GM12878 (cell line): ENCODE measurements at regions not wholly inside any gene's neighbourhood (a gene's known extent, or its start where the extent isn't known, plus 50 kb on each side); places are given as distances from the start of the nearest gene placed in this dataset.

Experiments used
- ATAC-seq: fragments of 200-7000 bp; cut with Tn5 transposase; 3 replicates; pipeline ENCODE4 v1.9.1; 2020; ENCODE audit warnings: mild to moderate bottlenecking, moderate library complexity
- BruUV-seq: library from RNA; stranded (reverse); fragments of 400-500 nt; replicated peaks from 2 replicates; lab custom pipeline; 2021; lab: Mats Ljungman, UMichigan
- CTCF ChIA-PET: fragments of 300-600 bp; sonication (Branson Sonifier 250); formaldehyde crosslinking; extraction: SDS; loops from one replicate; lab custom pipeline; 2021; ENCODE audit warnings: inconsistent platforms; lab: Yijun Ruan, JAX
- POLR2A ChIA-PET: fragments of 350-600 bp; formaldehyde crosslinking; extraction: SDS; loops from one replicate; lab custom pipeline; 2021; ENCODE audit warnings: inconsistent platforms; lab: Charles Lee
- RAD21 ChIA-PET: fragments of 300-600 bp; sonication (Branson Sonifier 250); formaldehyde crosslinking; loops from one replicate; lab custom pipeline; 2023; ENCODE audit warnings: antibody characterized with exemption; ENCODE audit not compliant: unreplicated experiment; lab: Charles Lee
- SMC1A ChIA-PET: fragments of 300-600 bp; sonication (Branson Sonifier 250); formaldehyde crosslinking; loops from one replicate; lab custom pipeline; 2023; ENCODE audit not compliant: unreplicated experiment, uncharacterized antibody; lab: Charles Lee
- DNase-seq: peaks from one replicate; pipeline ENCODE4 v3.0.0-alpha.2; 2011; ENCODE audit warnings: low read depth, low spot score
- FAIRE-seq: peaks from 3 replicates; lab custom pipeline; 2011; peaks lifted over from hg19 to GRCh38; lab: Jason Lieb, UNC
- H2AFZ ChIP-seq: 2 replicates; pipeline ENCODE4 v1.6.0; 2011; ENCODE audit warnings: low read depth, low read length, control low read depth; ENCODE audit not compliant: control insufficient read depth
- H3K27ac ChIP-seq: 2 replicates; pipeline ENCODE4 v1.5.1; 2011; ENCODE audit warnings: control low read depth; ENCODE audit not compliant: control insufficient read depth, insufficient read depth
- H3K27me3 ChIP-seq, 2 experiments: replicated peaks in 1 of 2; 2 replicates each; pipeline versions ENCODE4 v1.6.0 to v1.6.1; 2011; ENCODE audit warnings: low read length in 1 of 2; ENCODE audit not compliant: control insufficient read depth in 2 of 2, insufficient read depth in 2 of 2
- H3K36me3 ChIP-seq, 2 experiments: 2 replicates each; pipeline ENCODE4 v1.5.1; 2011; ENCODE audit warnings: low read length in 1 of 2; ENCODE audit not compliant: control insufficient read depth in 2 of 2, insufficient read depth in 2 of 2
- H3K4me1 ChIP-seq: 2 replicates; pipeline ENCODE4 v1.6.1; 2011; ENCODE audit warnings: mild to moderate bottlenecking, low read length, moderate library complexity, mixed read lengths; ENCODE audit not compliant: control insufficient read depth, insufficient read depth
- H3K4me2 ChIP-seq: 2 replicates; pipeline ENCODE4 v1.6.0; 2011; ENCODE audit warnings: control low read depth; ENCODE audit not compliant: control insufficient read depth, insufficient read depth
- H3K4me3 ChIP-seq: fragments of 200-600 bp; sonication (generic); 2 replicates; pipeline ENCODE4 v1.5.1; 2016
- H3K79me2 ChIP-seq: 2 replicates; pipeline ENCODE4 v1.6.0; 2011; ENCODE audit warnings: low read length; ENCODE audit not compliant: control insufficient read depth, insufficient read depth
- H3K9ac ChIP-seq: 2 replicates; pipeline ENCODE4 v1.8.0; 2011; ENCODE audit warnings: low read length, control low read depth, mixed read lengths; ENCODE audit not compliant: control insufficient read depth, insufficient read depth
- H3K9me3 ChIP-seq: replicated peaks from 3 replicates; pipeline ENCODE4 v1.5.1; 2011; ENCODE audit warnings: mild to moderate bottlenecking, low read length; ENCODE audit not compliant: control insufficient read depth, insufficient read depth
- H4K20me1 ChIP-seq: 2 replicates; pipeline ENCODE4 v1.6.0; 2011; ENCODE audit not compliant: control insufficient read depth, insufficient read depth
- CBFB ChIP-seq: IDR thresholded peaks from 2 replicates; pipeline ENCODE4 v1.6.1; 2016; ENCODE audit warnings: antibody characterized with exemption, low read depth
- FOXK2 ChIP-seq: fragments of 450-650 bp; IDR thresholded peaks from 2 replicates; pipeline ENCODE4 v1.6.1; 2017; ENCODE audit warnings: mild to moderate bottlenecking, moderate library complexity
- KAT2A ChIP-seq: conservative IDR thresholded peaks from 2 replicates; pipeline ENCODE4 v1.6.1; 2011; ENCODE audit warnings: low read depth, low read length; ENCODE audit not compliant: control insufficient read depth
- KLF5 ChIP-seq: fragments of 450-650 bp; IDR thresholded peaks from 2 replicates; pipeline ENCODE4 v1.6.1; 2014; ENCODE audit warnings: mild to moderate bottlenecking; ENCODE audit not compliant: partially characterized antibody
- MTA3 ChIP-seq: IDR thresholded peaks from 2 replicates; pipeline ENCODE4 v1.6.1; 2012; ENCODE audit warnings: low read length, inconsistent platforms, borderline replicate concordance
- POU2F2 ChIP-seq: IDR thresholded peaks from 3 replicates; pipeline ENCODE4 v1.6.1; 2011; ENCODE audit warnings: low read depth, mild to moderate bottlenecking, low read length, borderline replicate concordance
- RCOR1 ChIP-seq: conservative IDR thresholded peaks from 2 replicates; pipeline ENCODE4 v1.6.1; 2012; ENCODE audit warnings: low read depth, low read length, improper control_type of control experiment
- SP1 ChIP-seq: IDR thresholded peaks from one replicate; pipeline ENCODE4 v1.6.1; 2011; ENCODE audit warnings: low read depth, low read length
- SREBF2 ChIP-seq: IDR thresholded peaks from 2 replicates; pipeline ENCODE4 v1.6.1; 2012; ENCODE audit warnings: mild to moderate bottlenecking, low read length
- WRNIP1 ChIP-seq: IDR thresholded peaks from 2 replicates; pipeline ENCODE4 v1.6.1; 2011; ENCODE audit warnings: low read depth, low read length, improper control_type of control experiment, borderline replicate concordance
- WGBS: methylation state at CpG from one replicate; pipeline ENCODE4 v1.1.6; 2016; ENCODE audit warnings: low lambda C conversion rate; ENCODE audit not compliant: insufficient replicate concordance, insufficient coverage; ENCODE audit errors: missing lambda C conversion rate; 5-methylcytosine and 5-hydroxymethylcytosine counted together
- in situ Hi-C: fragments of 300-500 bp; cut with MboI; formaldehyde crosslinking; loops from 9 replicates; pipeline ENCODE4 v1.14.3; 2018; ENCODE audit warnings: mixed read lengths
- intact Hi-C: fragments of 100-400 bp; cut with micrococcal nuclease; formaldehyde crosslinking; loops from one replicate; pipeline ENCODE4 v1.14.2; 2022; ENCODE audit not compliant: unreplicated experiment
- TF ChIP-seq, protein P1 (sequence below): IDR thresholded peaks from 2 replicates; pipeline ENCODE4 v1.6.1; 2012; ENCODE audit warnings: improper control_type of control experiment, low read depth, low read length; ENCODE audit not compliant: insufficient replicate concordance
- TF ChIP-seq, protein P2 (sequence below): fragments of 450-650 bp; IDR thresholded peaks from 2 replicates; pipeline ENCODE4 v1.6.1; 2017; ENCODE audit warnings: mild to moderate bottlenecking
- TF ChIP-seq, protein P3 (sequence below): IDR thresholded peaks from 2 replicates; pipeline ENCODE4 v1.6.1; 2011; ENCODE audit warnings: borderline replicate concordance, low read depth, mild to moderate bottlenecking, moderate library complexity, mixed read lengths, low read length; ENCODE audit not compliant: insufficient read depth; ENCODE audit errors: extremely low read length
- TF ChIP-seq, protein P4 (sequence below): fragments of 450-650 bp; IDR thresholded peaks from 2 replicates; pipeline ENCODE4 v1.6.1; 2016; ENCODE audit warnings: mild to moderate bottlenecking

DNA sequence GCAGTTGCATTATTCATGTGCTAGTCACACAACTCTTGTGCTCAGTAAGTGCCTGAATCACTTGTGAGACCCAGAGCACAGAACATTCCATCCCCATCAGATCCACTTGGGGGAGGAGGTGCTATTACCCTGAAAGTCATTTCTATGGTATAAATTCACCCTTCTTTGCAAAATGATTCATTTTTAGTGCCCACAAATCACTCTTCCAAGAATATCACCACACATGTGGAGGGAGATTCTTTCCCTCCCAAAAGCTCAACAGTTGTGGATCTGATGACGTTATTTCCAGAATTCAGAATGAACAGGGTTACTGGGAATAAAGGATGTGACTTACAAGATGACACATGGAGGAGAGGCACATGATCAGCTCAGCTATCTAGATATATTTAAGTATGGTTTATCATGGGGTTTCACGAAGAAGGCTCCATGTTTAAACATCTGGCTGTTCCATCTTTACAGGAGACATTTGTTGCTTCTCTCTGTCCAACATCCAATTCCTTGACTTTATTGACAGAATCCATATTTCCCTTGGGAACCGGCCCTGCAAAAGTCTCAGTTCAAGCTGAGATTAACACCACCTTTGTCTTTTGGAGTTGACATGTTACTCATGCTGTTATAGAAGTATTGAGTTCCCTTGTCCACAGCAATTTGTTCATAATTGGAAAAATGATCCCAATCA lies 214.2 kb upstream of the PROK2 start:
- no peak overlapping the region for H3K9ac ChIP-seq
- DNase-seq (no peak), ATAC-seq (no peak), FAIRE-seq (no peak)
- CTCF ChIA-PET, result no interaction called here
- no peaks in the 10 kb centered on the region for H3K27me3 ChIP-seq
- no peak overlapping the region for H2AFZ ChIP-seq
- POLR2A ChIA-PET, result interaction anchor here (0.6 to 1.7 kb wide), 3 partner anchors 10 to 118 kb away, joined by 3 to 6 read pairs (median 4); no protein-coding TSS in a partner anchor
- H3K79me2 ChIP-seq, result no peaks in the 10 kb centered on the region
- no peaks in the 10 kb centered on the region for H3K9me3 ChIP-seq
- no peak overlapping the region for H3K27ac ChIP-seq
- H3K4me3 ChIP-seq, result no peak overlapping the region
- BruUV-seq, result no TSS peak
- WGBS, result 50% methylated on average over 3 of the region's 3 CpGs
- H4K20me1 ChIP-seq, result no peaks in the 10 kb centered on the region
- no peaks in the 10 kb centered on the region for H3K36me3 ChIP-seq
- intact Hi-C loops, result loop anchor here (1.0 kb wide), 1 partner anchor 9 kb away; no protein-coding TSS in a partner anchor
- no peaks in the 10 kb centered on the region for H3K4me1 ChIP-seq
- no peak overlapping the region for H3K4me2 ChIP-seq
- RAD21 ChIA-PET, result no interaction called here
- in situ Hi-C loops, result no loop called here
- SMC1A ChIA-PET, result interaction anchor here (1.3 to 3.6 kb wide), 3 partner anchors 9 to 22 kb away, joined by 4 to 13 read pairs (median 10); no protein-coding TSS in a partner anchor
- TF ChIP-seq FOXK2 (no peak), SREBF2 (no peak), KAT2A (no peak), POU2F2 (no peak), WRNIP1 (no peak), SP1 (no peak), KLF5 (no peak), RCOR1 (no peak), MTA3 (no peak), CBFB (no peak)
- TF ChIP-seq, protein P1, sequence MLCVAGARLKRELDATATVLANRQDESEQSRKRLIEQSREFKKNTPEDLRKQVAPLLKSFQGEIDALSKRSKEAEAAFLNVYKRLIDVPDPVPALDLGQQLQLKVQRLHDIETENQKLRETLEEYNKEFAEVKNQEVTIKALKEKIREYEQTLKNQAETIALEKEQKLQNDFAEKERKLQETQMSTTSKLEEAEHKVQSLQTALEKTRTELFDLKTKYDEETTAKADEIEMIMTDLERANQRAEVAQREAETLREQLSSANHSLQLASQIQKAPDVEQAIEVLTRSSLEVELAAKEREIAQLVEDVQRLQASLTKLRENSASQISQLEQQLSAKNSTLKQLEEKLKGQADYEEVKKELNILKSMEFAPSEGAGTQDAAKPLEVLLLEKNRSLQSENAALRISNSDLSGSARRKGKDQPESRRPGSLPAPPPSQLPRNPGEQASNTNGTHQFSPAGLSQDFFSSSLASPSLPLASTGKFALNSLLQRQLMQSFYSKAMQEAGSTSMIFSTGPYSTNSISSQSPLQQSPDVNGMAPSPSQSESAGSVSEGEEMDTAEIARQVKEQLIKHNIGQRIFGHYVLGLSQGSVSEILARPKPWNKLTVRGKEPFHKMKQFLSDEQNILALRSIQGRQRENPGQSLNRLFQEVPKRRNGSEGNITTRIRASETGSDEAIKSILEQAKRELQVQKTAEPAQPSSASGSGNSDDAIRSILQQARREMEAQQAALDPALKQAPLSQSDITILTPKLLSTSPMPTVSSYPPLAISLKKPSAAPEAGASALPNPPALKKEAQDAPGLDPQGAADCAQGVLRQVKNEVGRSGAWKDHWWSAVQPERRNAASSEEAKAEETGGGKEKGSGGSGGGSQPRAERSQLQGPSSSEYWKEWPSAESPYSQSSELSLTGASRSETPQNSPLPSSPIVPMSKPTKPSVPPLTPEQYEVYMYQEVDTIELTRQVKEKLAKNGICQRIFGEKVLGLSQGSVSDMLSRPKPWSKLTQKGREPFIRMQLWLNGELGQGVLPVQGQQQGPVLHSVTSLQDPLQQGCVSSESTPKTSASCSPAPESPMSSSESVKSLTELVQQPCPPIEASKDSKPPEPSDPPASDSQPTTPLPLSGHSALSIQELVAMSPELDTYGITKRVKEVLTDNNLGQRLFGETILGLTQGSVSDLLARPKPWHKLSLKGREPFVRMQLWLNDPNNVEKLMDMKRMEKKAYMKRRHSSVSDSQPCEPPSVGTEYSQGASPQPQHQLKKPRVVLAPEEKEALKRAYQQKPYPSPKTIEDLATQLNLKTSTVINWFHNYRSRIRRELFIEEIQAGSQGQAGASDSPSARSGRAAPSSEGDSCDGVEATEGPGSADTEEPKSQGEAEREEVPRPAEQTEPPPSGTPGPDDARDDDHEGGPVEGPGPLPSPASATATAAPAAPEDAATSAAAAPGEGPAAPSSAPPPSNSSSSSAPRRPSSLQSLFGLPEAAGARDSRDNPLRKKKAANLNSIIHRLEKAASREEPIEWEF, result no peak
- TF ChIP-seq, protein P2, sequence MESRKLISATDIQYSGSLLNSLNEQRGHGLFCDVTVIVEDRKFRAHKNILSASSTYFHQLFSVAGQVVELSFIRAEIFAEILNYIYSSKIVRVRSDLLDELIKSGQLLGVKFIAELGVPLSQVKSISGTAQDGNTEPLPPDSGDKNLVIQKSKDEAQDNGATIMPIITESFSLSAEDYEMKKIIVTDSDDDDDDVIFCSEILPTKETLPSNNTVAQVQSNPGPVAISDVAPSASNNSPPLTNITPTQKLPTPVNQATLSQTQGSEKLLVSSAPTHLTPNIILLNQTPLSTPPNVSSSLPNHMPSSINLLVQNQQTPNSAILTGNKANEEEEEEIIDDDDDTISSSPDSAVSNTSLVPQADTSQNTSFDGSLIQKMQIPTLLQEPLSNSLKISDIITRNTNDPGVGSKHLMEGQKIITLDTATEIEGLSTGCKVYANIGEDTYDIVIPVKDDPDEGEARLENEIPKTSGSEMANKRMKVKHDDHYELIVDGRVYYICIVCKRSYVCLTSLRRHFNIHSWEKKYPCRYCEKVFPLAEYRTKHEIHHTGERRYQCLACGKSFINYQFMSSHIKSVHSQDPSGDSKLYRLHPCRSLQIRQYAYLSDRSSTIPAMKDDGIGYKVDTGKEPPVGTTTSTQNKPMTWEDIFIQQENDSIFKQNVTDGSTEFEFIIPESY, result no peak
- TF ChIP-seq, protein P3, sequence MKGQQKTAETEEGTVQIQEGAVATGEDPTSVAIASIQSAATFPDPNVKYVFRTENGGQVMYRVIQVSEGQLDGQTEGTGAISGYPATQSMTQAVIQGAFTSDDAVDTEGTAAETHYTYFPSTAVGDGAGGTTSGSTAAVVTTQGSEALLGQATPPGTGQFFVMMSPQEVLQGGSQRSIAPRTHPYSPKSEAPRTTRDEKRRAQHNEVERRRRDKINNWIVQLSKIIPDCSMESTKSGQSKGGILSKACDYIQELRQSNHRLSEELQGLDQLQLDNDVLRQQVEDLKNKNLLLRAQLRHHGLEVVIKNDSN, result no peak
- TF ChIP-seq, protein P4, sequence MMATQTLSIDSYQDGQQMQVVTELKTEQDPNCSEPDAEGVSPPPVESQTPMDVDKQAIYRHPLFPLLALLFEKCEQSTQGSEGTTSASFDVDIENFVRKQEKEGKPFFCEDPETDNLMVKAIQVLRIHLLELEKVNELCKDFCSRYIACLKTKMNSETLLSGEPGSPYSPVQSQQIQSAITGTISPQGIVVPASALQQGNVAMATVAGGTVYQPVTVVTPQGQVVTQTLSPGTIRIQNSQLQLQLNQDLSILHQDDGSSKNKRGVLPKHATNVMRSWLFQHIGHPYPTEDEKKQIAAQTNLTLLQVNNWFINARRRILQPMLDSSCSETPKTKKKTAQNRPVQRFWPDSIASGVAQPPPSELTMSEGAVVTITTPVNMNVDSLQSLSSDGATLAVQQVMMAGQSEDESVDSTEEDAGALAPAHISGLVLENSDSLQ, result no peak
